ENCODE measurements at regions not wholly inside any gene's neighbourhood (a gene's known extent, or its start where the extent isn't known, plus 50 kb on each side); places are given as distances from the start of the nearest gene placed in this dataset.
"Not testable (repeated sequence)": the region's sequence is repeated elsewhere in the genome, so short reads cannot be mapped to it uniquely, and the experiment has no call there.

DNA sequence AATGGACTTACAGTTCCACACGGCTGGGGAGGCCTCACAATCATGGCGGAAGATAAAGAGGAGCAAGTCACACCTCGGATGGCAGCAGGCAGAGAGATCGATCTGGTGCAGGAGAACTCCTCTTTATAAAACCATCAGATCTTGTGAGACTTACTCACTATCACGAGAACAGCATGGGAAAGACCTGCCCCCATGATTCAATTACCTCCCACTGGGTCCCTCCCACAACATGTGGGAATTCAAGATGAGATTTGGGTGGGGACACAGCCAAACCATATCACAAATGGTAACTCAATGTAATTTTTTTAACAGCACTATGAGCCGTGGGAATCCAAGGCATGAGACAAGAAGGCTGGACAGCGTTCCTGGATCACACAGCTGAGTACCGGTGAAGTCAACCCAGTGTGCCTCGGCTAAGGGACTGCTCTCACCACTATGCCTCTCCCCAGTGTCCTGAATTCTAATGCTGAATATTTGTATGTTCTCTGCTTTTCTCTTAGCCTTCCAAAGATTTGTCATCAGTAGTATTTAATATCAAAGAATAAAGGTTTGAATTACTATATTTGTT is 84.3 kb downstream of the IRS2 start:
- ATAC-seq, H3K27me3 ChIP-seq, H3K9me3 ChIP-seq, H3K27ac ChIP-seq, H3K36me3 ChIP-seq, H3K4me3 ChIP-seq: not testable (repeated sequence)
- 85 to 89% methylated on average over 8 of the region's 9 CpGs for WGBS, 2 donors (ENCODE audit: low coverage in 1 of 2)
- H3K4me1 ChIP-seq, result peaks cover 0 to 12% (median 0%) of the 10 kb centered on the region in 3 donors

DNA sequence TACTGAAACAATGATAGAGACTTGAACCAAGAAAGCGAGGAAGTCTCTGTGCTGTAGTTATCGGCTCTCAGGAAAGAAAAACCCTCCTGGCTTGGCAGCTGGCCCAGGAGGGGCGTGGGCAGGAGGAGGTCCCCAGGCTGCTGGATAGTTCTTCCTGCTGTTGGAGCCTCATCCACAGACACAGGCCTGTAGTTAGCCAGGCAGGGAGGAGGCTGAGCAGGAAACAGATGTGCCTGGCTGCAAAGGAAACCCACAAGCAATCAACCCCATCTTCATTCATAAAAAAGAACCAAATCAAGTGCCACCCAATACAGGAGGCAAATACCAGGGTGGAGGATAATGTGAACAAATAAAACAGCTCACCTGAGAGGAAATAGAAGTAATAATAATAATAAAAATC is 86.2 kb downstream of the IRS2 start:
- Histone ChIP-seq H3K4me1 (peaks cover 0 to 12% (median 0%) of the 10 kb centered on the region in 3 donors), H3K27me3 (no peaks in the 10 kb centered on the region), H3K4me3 (no peak overlapping the region), H3K27ac (no peak overlapping the region), H3K36me3 (no peaks in the 10 kb centered on the region), H3K9me3 (no peaks in the 10 kb centered on the region)
- 17% methylated on average over 1 to 3 of the region's 3 CpGs for WGBS, 2 donors (ENCODE audit: low coverage in 1 of 2)
- TF ChIP-seq, protein P1, sequence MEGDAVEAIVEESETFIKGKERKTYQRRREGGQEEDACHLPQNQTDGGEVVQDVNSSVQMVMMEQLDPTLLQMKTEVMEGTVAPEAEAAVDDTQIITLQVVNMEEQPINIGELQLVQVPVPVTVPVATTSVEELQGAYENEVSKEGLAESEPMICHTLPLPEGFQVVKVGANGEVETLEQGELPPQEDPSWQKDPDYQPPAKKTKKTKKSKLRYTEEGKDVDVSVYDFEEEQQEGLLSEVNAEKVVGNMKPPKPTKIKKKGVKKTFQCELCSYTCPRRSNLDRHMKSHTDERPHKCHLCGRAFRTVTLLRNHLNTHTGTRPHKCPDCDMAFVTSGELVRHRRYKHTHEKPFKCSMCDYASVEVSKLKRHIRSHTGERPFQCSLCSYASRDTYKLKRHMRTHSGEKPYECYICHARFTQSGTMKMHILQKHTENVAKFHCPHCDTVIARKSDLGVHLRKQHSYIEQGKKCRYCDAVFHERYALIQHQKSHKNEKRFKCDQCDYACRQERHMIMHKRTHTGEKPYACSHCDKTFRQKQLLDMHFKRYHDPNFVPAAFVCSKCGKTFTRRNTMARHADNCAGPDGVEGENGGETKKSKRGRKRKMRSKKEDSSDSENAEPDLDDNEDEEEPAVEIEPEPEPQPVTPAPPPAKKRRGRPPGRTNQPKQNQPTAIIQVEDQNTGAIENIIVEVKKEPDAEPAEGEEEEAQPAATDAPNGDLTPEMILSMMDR (IDR thresholded peaks at IDR 0.05), result no peak
- TF ChIP-seq EP300 (IDR thresholded peaks at IDR 0.05) (no peak), POLR2A (IDR thresholded peaks at IDR 0.05) (no peak), POLR2AphosphoS5 (IDR thresholded peaks at IDR 0.05) (no peak)
- ATAC-seq, result peak; percentile 71

DNA sequence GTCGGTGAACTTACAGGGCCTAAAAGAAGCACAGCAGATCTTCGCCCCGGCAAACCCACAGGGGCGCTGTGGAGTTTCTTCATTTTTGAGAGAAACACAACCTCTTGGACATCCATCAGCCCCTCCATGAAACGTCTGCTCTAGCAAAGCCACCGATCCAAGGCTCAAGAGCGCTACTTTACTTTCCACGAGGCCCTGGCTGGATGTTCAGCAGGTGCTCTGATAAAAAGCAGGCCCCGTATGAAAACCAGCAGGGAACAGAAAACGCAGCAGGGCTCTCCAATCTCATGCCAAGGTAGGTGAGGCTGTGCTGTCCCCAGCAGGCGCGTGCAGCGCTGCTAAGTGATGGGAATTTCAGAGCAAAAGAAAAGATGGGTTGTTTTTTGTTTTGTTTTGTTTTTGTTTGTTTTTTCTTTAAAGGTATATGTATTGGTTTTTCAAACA is 86.7 kb downstream of the IRS2 start:
- TF ChIP-seq, protein P1 (IDR thresholded peaks at IDR 0.05), result no peak
- no peak for TF ChIP-seq POLR2AphosphoS5 (IDR thresholded peaks at IDR 0.05)
- Histone ChIP-seq H3K4me3 (no peak overlapping the region), H3K27ac (no peak overlapping the region), H3K36me3 (no peaks in the 10 kb centered on the region), H3K4me1 (peaks cover 0 to 7% (median 0%) of the 10 kb centered on the region in 3 donors), H3K27me3 (no peaks in the 10 kb centered on the region), H3K9me3 (no peaks in the 10 kb centered on the region)
- no peak for ATAC-seq
- 72 to 78% methylated on average over 8 to 13 of the region's 13 CpGs for WGBS, 2 donors (ENCODE audit: low coverage in 1 of 2)

DNA sequence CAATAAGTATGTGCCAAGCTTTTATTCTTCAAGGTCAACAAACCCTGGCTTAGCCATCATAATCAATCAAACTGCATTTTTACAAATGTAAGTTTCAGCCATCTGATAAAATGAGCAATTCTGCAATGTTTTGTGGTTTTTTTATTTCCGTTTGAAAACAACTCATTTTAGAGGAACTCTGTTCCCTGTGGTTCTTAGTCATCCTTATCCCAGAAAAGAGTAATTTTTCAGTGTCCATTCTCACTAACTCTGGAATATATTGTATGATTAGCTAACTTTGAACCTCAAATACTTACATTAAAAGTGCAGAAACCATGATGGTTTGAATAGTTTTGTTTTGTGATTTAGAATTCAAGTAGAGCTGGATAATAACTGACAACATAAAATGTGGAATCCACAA is 87.6 kb downstream of the IRS2 start:
- TF ChIP-seq, protein P1 (IDR thresholded peaks at IDR 0.05), result no peak
- no peak for TF ChIP-seq POLR2A (IDR thresholded peaks at IDR 0.05)
- TF ChIP-seq EP300 (IDR thresholded peaks at IDR 0.05), result no peak
- TF ChIP-seq POLR2AphosphoS5 (IDR thresholded peaks at IDR 0.05), result no peak
- ATAC-seq, result no peak
- H3K4me3 ChIP-seq, result no peak overlapping the region

DNA sequence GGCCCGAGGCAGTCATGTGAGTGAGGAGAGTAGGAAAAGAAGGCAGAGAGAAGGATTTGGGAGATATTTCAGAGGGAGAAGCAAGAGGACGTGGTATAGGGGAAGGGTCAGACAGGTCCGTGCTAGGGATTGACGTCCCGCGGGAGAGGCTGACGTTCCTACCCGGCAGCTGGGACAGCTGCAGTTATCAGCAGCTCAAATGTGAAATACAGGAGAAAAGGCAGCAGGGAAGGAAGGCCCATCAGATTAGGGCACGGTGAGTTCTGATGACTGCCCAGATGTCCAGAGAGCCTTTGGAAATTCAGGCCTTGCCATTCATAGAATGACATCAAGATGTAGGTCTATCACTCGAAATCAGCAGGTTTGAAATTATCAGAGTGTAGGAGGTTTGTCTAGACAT is 88.4 kb downstream of the IRS2 start:
- no peak overlapping the region for H3K27ac ChIP-seq
- H3K4me1 ChIP-seq, result peaks cover 0 to 7% (median 0%) of the 10 kb centered on the region in 3 donors
- WGBS, 2 donors (ENCODE audit: low coverage in 1 of 2), result 88 to 94% methylated on average over 3 to 10 of the region's 10 CpGs
- no peaks in the 10 kb centered on the region for H3K27me3 ChIP-seq
- H3K9me3 ChIP-seq, result no peaks in the 10 kb centered on the region
- TF ChIP-seq POLR2AphosphoS5 (IDR thresholded peaks at IDR 0.05) (no peak), POLR2A (IDR thresholded peaks at IDR 0.05) (no peak), EP300 (IDR thresholded peaks at IDR 0.05) (no peak)
- TF ChIP-seq, protein P1 (IDR thresholded peaks at IDR 0.05), result no peak
- no peak for ATAC-seq
- H3K36me3 ChIP-seq, result no peaks in the 10 kb centered on the region
- no peak overlapping the region for H3K4me3 ChIP-seq

More for the DNA sequence above, 87.6 kb downstream of the IRS2 start:
- peaks cover 0 to 7% (median 0%) of the 10 kb centered on the region in 3 donors for H3K4me1 ChIP-seq
- H3K9me3 ChIP-seq, result no peaks in the 10 kb centered on the region
- no peaks in the 10 kb centered on the region for H3K36me3 ChIP-seq
- H3K27me3 ChIP-seq, result no peaks in the 10 kb centered on the region
- 45 to 92% methylated on average over 1 of the region's 1 CpG for WGBS, 2 donors (ENCODE audit: low coverage in 1 of 2)
- no peak overlapping the region for H3K27ac ChIP-seq

Measured in gastroesophageal sphincter (tissue), 4 donors.